G401 (cell line): ENCODE measurements at regions not wholly inside any gene's neighbourhood (a gene's known extent, or its start where the extent isn't known, plus 50 kb on each side); places are given as distances from the start of the nearest gene placed in this dataset.
"Not testable (repeated sequence)": the region's sequence is repeated elsewhere in the genome, so short reads cannot be mapped to it uniquely, and the experiment has no call there.

Experiments used
- DNase-seq: peaks from one replicate; pipeline ENCODE4 v3.0.0-alpha.2; 2015; ENCODE audit warnings: low spot score
- in situ Hi-C: cut with HindIII; loops from 2 replicates; pipeline ENCODE4 v1.10.0; 2016; ENCODE audit warnings: low sequenced_read_pairs, mixed read lengths

DNA sequence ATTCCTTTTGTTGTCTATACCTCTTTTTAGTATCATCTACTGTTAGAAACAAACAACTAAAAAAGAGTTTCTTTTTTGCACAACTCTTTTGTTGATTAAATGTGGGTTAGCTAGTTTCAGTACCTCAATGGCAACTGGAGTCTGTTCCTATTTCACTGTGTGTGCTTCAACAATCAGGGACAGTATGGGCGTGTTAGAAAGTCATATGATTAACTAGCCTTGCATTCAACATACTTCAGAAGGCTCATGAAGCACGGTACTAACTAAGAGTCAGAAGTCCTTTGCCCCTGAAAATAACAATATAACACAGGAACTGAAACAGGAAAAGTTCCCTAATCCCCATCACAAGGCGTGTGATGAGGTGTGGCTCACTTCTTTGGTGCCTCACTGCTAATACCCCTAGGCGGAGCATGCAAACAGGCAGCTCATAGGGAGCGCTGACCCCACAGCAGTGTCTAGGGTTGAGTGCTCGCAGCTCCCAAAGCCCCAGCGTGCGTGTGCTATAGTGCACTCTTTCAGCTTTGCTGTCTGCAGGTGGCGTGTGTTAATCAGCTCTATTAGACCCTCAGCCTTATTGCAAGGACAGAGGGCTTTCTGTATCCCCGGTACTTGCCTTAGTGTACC is 203.1 kb upstream of the NDST3 start:
- in situ Hi-C loops: no loop called here
- DNase-seq: no peak

DNA sequence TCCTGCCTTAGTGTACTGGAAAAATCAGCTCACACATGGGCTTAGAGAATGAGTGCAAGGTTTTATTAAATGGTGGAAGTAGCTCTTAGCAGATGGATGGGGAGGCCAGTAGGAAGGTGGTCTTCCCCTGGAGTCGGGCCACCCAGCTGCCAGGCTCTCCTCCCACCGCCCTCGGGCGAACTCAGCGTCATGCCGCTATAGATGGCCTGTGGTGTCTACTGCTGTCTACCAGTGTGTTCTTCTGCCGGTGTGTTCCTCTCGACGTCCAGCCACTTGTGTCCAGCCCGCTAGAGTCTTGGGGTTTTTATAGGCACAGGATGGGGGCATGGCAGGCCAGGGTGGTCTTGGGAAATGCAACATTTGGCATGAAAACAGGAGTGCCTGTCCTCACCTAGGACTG is 198.7 kb upstream of the NDST3 start:
- in situ Hi-C loops: no loop called here
- DNase-seq: no peak

DNA sequence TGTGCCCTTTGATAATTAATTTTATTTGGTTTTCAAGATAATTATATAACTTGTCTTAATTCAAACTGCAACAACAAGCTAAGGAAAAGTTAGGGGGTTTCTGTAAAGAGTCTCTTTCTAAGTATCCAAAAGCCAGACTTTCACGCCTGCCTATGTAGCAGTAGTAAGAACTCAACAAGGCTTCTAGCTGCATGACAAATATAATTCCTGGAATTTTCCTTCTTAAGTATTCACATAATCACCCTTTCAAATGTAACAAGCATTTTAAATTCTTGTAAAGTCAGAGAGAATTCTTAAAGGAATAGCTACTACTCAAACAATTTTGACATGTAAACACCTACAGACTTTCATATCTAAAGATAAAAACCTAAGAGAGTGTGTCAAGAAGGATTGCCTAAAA is 189.7 kb upstream of the NDST3 start:
- no peak for DNase-seq
- in situ Hi-C loops: no loop called here

DNA sequence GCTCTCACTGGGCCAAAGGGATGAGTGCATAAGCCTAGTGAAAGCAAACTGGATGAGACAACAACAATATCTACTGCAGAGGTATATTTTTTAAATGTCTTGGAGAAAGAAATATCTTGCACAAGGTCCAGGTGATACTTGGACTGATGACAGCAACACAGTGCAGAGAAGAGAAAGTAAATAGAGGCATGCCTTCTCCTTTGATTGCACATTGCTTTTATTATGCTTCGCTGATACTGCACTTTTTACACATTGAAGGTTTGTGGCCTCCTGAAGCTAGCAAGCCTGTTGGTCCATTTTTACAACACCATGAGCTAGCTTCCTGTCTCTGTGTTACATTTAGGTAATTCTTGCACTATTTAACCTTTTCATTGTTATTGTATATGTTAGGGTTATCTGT is 189.0 kb upstream of the NDST3 start:
- in situ Hi-C loops: no loop called here

DNA sequence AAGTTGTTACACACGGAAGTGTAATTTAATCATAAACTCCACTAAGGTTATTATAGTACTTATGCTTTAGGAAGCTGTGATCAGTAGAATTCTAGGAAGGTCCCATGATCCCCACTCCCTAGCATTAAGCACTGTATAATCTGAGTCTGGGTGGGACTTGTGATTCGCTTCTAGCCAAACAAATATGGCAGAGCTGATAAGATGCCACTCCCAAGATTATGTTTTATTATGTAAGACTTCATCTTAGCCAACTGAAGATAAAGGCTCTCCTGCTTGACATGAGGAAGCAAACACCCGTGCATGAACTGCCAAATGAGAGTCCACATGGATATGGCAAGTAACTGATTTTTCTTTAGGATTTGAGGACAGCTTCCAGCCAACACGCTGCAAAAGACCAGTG is 186.4 kb upstream of the NDST3 start:
- in situ Hi-C loops: no loop called here

More for the DNA sequence above, 189.0 kb upstream of the NDST3 start:
- peak; percentile 5 for DNase-seq

DNA sequence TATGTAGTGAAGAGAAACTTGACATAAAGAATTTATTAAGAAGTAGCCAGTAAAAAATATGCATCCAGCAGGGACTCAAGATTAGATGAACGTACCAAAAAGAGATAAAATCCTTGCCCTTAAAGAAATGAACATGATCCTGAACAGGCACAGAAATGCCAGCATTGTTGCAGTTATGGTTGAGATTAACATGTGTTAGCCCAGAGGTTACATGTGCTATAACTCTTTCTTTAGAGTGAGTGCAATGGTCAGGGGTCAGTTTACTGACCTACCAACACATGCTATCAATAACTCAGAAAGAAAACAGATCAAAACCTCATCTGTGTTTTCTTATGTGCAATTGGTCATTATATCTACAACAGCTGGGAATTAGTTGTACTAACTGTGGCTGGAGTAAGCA is 166.1 kb upstream of the NDST3 start:
- no peak for DNase-seq
- in situ Hi-C loops: no loop called here

More for the DNA sequence above, 186.4 kb upstream of the NDST3 start:
- DNase-seq: no peak

DNA sequence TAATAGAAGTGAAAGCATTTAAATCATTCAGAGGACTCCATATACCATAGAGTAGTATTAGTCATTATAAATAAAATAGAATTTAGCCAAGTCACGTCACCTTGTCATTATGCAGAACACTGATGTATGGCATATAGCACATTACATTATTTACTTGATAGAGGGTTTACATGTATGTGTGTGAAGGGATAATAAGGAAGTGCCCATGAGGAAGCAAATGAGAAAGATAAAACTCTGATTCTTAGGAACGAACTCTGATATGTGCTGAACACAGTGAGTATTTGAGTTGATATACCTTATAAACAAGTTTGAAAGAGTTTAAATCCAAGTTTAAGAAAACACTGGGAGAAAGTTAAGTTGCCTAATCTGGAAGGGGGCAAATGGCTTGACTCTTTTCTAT is 160.5 kb upstream of the NDST3 start:
- no peak for DNase-seq
- in situ Hi-C loops: no loop called here

DNA sequence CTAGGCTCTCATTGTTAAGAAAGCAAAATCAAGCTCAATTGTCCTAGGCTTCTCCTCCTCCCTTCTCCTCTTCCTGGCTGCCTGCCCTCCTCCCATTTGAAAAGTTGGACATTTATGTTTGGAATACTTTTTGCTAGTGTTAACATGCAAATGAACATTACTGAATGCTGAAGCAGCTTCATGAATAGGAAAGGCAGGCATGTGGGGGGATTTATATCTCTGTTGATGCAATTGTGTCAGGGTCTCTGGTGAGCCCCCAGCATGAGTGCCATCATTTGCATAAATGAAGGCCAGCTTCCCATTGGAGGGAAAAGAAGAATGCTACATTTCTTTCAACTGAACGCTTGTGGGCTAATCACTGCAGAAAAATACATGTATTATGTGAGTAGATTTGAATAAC is 160.1 kb upstream of the NDST3 start:
- in situ Hi-C loops: no loop called here
- no peak for DNase-seq

DNA sequence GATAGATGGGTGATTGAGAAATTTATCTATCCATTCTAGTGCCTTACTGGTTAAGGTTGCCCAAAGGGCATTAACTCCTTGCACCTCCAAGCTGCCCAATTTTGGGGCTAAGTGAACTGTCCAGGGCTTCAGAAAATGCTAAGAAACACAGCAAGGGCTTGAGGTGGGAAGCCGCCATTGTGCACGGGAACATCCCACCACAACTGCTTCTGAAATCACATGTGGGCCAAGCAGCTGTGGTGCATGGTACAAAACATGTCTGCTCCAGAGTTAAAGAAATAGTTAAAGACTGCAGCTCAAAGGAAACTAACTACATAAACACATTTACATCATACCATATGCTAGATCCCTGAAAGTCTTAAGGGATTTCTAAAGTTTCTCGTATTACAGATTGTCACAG is 144.3 kb upstream of the NDST3 start:
- in situ Hi-C loops: no loop called here
- DNase-seq: no peak

DNA sequence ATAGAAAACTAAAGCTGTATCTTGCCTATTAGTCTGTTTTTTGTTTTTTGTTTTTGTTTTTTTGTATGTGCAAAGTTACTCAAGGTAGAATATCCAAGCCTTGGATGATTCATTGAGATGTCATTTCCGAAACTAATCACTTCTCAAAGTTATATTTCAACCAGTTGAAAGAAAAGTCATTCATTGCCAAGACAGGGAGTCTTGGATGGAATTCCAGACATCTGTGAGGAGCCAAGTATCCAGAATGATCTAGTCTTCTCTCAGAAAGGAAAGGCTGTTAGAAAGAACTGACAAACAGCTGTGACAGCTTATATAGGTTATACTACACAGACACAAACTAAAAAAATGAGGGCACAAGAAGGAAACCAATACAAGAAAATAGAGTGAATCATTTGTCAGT is 141.1 kb upstream of the NDST3 start:
- in situ Hi-C loops: no loop called here
- DNase-seq: no peak

DNA sequence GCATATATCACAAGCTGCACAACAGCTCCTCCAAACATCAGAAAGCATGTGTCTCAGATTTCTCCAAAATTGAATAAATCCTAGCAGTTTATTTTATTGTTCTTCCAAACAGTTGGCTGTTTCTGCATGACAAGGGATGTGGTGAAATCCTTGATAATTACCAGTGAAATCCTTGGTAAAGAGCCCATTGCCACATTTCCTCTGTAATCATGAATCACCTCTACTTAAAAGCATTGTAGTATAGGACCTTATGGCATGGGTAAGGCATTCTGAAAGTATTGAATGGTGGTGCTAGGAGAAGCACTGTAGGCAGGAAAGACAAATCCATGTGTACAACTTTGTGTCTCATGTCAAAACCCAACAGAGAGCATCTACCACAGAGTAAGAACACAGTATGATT is 135.8 kb upstream of the NDST3 start:
- no peak for DNase-seq

DNA sequence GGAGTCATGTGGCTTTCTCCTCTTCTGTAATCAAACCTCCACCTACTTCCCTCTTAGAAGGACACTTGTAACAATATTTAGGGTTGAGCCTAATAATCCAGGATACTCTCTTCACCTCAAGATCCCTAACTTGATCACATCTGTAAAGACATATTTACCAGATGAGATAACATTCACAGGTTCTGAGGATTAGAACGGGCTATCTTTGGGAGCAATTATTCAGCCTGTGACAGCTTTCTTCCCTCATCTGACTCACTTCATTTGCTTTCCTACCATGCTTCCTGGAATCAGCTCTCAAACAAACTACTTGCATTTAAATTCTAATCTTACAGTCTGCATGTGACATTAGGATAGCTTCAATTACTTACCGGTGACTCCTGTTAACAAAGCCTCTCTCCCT is 133.5 kb upstream of the NDST3 start:
- in situ Hi-C loops: no loop called here
- no peak for DNase-seq

More for the DNA sequence above, 135.8 kb upstream of the NDST3 start:
- in situ Hi-C loops: no loop called here

DNA sequence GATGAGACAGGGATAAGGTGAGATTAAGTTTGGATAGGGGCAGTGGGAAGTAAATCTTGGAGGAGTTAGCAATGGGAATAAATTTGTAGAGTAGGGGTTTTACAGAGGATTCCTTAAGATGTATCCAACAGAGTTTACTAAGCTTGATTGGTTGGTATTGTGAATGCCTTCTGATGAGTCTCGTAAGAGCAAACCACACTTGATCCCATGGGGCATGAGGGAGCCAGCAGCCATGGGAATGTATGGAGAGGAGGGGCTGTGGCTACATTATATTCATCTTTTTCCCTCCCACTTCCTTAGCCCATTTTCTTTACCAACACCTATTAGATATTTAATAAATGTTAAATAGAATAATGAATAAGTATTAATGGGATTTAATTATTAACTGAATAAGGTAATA is 126.6 kb upstream of the NDST3 start:
- in situ Hi-C loops: no loop called here
- DNase-seq: no peak

DNA sequence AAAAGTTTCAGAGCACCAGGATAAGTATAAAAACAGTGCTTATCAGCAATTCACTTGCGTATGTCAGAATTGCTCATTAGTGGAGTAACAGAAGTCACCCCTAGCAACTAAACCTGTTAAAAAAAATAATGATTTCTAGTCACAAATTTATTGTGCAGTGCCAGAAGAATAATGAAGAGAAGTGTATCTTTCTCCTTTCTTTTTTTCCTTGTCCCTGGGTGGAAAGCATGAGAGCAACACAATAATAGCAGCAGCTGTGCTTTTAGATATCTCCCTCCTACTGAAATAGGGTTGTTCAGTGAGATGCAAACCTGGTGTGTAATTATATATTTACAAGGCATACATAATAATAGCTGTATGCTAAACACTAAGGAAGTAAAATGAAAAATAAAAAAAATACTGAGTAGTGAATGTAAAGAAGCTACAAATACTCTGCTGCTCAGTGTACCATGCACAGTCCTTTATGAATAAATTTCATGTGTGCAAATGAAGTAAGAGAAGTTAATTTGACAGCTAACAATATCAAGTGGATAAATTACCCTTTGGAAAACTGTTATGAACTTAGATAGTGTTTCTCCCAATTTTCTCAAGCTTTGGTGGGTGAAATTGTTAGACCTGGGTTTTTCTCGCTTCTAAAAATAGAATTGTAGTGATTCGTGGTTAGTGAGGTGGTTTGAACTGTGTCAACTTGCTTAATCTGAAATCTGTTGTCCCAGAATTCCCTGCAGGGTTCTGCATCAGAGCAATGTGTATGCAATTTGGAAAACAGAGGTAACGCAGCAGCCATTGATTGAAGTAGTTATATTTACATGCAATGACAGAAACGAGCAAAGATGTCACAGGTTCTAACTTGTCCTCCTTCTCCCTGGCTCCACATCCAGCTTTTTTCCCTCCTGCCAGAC is 125.7 kb upstream of the NDST3 start:
- DNase-seq: no peak
- in situ Hi-C loops: no loop called here

DNA sequence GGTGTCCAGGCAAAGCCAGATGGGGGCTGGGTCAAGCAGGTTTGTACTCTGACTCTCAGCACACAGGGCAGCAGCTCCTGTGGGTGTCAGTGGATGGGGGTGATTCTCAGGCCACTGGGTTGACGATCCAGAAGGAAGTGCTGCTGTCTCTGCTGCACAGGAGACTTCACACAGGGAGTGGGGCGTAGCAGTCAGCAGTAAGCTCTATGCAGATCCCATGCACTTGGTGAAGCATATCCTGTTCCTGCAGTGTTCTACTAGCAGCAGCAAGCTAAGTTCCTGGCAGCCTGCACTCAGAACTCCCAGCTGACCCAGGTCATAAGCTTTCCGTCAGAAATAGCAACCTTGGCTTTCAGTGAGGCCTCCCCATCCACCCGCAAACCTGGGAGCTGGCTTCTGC is 117.6 kb upstream of the NDST3 start:
- in situ Hi-C loops: no loop called here
- peak; percentile 6 for DNase-seq

DNA sequence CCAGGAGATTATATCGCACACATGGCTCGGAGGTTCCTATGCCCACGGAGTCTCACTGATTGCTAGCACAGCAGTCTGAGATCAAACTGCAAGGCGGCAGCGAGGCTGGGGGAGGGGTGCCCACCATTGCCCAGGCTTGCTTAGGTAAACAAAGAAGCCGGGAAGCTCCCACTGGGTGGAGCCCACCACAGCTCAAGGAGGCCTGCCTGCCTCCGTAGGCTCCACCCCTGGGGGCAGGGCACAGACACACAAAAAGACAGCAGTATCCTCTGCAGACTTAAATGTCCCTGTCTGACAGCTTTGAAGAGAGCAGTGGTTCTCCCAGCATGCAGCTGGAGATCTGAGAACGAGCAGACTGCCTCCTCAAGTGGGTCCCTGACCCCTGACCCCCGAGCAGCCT is 112.0 kb upstream of the NDST3 start:
- in situ Hi-C loops: not testable (repeated sequence)

DNA sequence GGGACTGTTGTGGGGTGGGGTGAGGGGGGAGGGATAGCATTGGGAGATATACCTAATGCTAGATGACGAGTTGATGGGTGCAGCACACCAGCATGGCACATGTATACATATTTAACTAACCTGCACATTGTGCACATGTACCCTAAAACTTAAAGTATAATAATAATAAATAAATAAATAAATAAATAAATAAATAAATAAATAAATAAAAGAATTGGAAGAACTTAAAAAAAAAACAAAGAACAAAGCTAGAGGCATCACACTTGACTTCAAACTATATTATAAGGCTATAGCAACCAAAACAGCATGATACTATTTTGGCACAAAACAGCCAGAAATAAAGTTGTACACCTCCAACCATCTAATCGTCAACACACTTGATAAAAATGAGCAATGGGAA is 106.5 kb upstream of the NDST3 start:
- in situ Hi-C loops, DNase-seq: not testable (repeated sequence)

More for the DNA sequence above, 112.0 kb upstream of the NDST3 start:
- not testable (repeated sequence) for DNase-seq

DNA sequence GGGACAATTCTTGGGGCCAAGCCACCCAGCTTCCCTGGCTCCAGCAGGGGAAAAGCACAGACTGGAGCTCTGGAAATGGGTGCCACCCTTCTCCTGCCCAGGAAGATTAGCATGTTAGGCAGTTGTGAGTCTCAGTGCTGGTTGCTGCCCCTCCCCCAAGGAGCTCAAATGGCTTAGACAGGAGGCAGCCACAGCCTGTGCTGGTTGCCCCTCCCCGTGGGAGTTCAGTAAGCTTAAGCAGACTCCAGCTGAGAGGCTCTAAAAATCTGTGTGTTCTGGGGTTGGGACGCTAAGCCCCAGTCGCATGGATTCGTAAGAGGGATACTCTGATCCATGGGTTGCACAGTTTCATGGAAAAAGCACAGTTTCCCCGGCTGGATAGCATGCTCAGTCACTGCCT is 92.7 kb upstream of the NDST3 start:
- in situ Hi-C loops: no loop called here
- no peak for DNase-seq

DNA sequence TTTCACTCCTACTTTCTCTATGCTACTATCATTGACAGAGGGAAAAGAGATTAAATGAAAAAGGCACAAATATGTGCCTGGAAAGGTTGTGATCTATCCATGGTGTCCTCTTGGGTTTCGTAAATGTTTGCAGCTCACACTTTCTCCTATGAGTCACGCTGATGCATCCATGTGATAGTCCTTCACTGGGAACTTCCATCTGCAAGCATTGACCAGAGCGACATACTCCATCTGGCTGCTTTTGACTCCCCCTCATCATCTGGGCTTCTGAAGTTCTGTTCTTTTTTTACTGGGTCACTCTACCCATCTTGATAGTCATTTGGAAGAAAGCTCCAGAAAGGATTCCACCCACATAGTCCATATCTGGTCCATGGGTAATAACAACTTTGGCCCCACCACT is 84.7 kb upstream of the NDST3 start:
- in situ Hi-C loops: no loop called here
- no peak for DNase-seq

DNA sequence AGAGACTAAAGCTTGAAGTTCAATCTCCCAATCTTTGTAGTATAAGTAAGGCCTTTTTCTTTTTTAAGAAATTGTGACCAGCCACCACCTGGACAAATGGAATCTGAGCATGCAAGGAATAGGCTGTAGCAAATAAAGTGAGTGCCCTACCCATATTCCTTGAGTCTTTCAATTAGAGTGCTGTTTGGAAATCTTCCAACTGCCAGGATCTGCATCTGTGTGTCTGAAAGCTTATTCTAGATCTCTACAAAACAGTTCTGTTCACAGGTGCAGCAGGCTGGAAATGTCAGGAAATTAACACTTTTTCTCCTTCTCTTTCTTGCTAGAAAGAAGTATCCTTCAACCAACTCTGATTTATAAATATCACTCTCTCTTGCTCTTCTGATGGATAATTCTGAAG is 76.7 kb upstream of the NDST3 start:
- in situ Hi-C loops: no loop called here
- DNase-seq: peak; percentile 53

DNA sequence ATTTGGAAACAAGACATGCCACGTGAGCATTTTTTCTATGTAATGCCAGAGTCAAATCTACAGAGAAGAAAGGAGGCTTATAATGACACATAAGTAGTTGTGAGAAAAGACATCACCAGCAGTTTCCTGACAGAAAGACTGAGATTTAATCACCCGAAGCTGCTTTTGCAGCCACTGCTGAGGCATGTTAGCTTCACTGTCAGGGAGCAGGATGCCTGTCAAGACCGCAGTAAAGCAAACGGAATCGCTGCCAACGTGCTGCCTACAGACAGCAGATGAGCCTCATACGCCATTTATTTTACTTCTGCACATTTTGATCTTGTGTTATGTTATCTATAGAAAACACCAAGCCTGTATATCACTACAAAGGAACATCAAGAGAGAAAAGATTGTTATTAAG is 68.7 kb upstream of the NDST3 start:
- peak; percentile 78 for DNase-seq
- in situ Hi-C loops: no loop called here
